PFSK-1 (cell line): ENCODE measurements at regions not wholly inside any gene's neighbourhood (a gene's known extent, or its start where the extent isn't known, plus 50 kb on each side); places are given as distances from the start of the nearest gene placed in this dataset.

Experiments used
- FOXP2 ChIP-seq: optimal IDR thresholded peaks from 2 replicates; pipeline ENCODE3; 2011; ENCODE audit warnings: borderline replicate concordance, control low read depth, inconsistent platforms; ENCODE audit not compliant: insufficient read depth; ENCODE audit errors: extremely low read length, extremely low read depth
- POLR2AphosphoS5 ChIP-seq: IDR thresholded peaks from 2 replicates; pipeline ENCODE4 v1.6.1; 2012; ENCODE audit warnings: low read depth, mild to moderate bottlenecking, control low read depth, low read length, moderate library complexity
- SIN3A ChIP-seq: IDR thresholded peaks from 2 replicates; pipeline ENCODE4 v1.6.1; 2012; ENCODE audit warnings: mild to moderate bottlenecking, low read length, moderate library complexity, borderline replicate concordance; ENCODE audit not compliant: insufficient read depth
- TAF1 ChIP-seq: IDR thresholded peaks from 2 replicates; pipeline ENCODE4 v1.6.1; 2012; ENCODE audit warnings: low read length, control low read depth, borderline replicate concordance; ENCODE audit not compliant: insufficient read depth
- TF ChIP-seq, protein P1 (sequence below), 2 experiments: IDR thresholded peaks; 2 replicates each; pipeline versions ENCODE4 v1.6.1 to v1.8.0; 2011 to 2012; ENCODE audit warnings: low read depth in 2 of 2, low read length in 2 of 2, control low read depth in 1 of 2, inconsistent platforms in 1 of 2, mild to moderate bottlenecking in 1 of 2, moderate library complexity in 1 of 2; ENCODE audit not compliant: insufficient read depth in 1 of 2

DNA sequence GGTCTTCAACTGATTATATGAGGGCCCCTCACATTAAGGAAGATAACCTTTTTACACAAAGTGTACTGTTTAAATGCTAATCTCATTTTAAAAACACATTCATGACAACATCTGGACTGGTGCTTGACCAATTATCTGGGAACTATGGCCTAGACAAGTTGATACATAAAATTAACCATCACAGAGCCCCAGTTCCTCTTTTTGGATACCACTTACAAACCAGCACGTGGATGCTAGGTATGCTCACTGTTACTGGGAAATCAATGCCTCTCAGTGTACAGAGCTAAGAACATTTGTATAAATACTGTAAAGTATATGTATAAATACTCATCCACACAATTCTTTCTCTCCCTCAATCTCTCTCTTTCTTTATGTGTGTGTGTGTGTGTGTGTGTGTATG, 1217.8 kb upstream of the LRRTM3 start:
- TF ChIP-seq, protein P1, sequence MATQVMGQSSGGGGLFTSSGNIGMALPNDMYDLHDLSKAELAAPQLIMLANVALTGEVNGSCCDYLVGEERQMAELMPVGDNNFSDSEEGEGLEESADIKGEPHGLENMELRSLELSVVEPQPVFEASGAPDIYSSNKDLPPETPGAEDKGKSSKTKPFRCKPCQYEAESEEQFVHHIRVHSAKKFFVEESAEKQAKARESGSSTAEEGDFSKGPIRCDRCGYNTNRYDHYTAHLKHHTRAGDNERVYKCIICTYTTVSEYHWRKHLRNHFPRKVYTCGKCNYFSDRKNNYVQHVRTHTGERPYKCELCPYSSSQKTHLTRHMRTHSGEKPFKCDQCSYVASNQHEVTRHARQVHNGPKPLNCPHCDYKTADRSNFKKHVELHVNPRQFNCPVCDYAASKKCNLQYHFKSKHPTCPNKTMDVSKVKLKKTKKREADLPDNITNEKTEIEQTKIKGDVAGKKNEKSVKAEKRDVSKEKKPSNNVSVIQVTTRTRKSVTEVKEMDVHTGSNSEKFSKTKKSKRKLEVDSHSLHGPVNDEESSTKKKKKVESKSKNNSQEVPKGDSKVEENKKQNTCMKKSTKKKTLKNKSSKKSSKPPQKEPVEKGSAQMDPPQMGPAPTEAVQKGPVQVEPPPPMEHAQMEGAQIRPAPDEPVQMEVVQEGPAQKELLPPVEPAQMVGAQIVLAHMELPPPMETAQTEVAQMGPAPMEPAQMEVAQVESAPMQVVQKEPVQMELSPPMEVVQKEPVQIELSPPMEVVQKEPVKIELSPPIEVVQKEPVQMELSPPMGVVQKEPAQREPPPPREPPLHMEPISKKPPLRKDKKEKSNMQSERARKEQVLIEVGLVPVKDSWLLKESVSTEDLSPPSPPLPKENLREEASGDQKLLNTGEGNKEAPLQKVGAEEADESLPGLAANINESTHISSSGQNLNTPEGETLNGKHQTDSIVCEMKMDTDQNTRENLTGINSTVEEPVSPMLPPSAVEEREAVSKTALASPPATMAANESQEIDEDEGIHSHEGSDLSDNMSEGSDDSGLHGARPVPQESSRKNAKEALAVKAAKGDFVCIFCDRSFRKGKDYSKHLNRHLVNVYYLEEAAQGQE (IDR thresholded peaks at IDR 0.05; ENCODE audit: insufficient read depth in 1 of 2, low read depth in 2 of 2, low read length in 2 of 2) = no peak
- TF ChIP-seq TAF1 = no peak
- TF ChIP-seq SIN3A = no peak
- no peak for TF ChIP-seq FOXP2
- no peak for TF ChIP-seq POLR2AphosphoS5

GRCh38 chr10:65710306-65710705, 1215.5 kb upstream of the LRRTM3 start:
- TF ChIP-seq SIN3A (no peak), TAF1 (no peak), POLR2AphosphoS5 (no peak), FOXP2 (no peak)
- TF ChIP-seq, protein P1 (IDR thresholded peaks at IDR 0.05; ENCODE audit: insufficient read depth in 1 of 2, low read depth in 2 of 2, low read length in 2 of 2) = no peak

DNA sequence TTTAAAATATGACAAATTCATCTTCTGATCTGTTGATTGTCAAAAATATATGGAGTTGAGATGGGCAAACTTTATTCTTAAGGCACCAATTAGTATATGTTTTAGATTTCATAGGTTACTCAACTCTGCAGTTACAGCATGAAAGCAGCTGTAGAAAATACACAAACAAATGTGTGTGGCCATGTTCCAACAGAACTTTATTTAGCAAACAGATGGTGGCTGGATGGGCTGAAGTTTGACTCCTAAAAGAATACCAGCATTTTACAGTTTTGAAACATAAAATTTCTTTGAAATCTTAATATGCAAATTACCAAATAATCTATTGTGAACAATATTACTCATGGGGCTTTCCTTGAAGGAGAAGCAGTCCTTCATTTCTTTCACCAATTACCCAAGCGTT, 1206.0 kb upstream of the LRRTM3 start:
- no peak for TF ChIP-seq POLR2AphosphoS5
- TF ChIP-seq FOXP2 = no peak
- no peak for TF ChIP-seq SIN3A
- no peak for TF ChIP-seq TAF1
- TF ChIP-seq, protein P1 (IDR thresholded peaks at IDR 0.05; ENCODE audit: insufficient read depth in 1 of 2, low read depth in 2 of 2, low read length in 2 of 2) = no peak

DNA sequence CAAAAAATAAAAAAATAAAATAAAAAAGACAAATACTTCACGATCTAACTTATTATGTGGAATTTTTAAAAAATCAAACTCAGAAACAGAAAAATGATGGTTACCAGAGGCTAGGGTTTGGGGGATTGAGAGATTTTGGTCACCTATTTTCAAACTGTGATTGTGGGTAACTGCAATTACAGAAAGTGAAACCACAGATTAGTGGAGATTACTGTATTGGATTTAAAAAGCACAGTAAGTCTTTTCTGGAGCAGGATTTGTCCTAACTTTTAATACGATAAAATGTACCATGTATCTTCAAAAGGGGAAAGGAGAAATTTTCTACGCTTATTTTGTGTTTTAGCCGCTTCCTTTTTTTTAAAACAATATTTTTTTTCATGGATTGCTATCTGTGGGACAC, 1204.9 kb upstream of the LRRTM3 start:
- no peak for TF ChIP-seq SIN3A
- TF ChIP-seq POLR2AphosphoS5 = no peak
- TF ChIP-seq TAF1 = no peak
- TF ChIP-seq, protein P1 (IDR thresholded peaks at IDR 0.05; ENCODE audit: insufficient read depth in 1 of 2, low read depth in 2 of 2, low read length in 2 of 2) = no peak
- no peak for TF ChIP-seq FOXP2

DNA sequence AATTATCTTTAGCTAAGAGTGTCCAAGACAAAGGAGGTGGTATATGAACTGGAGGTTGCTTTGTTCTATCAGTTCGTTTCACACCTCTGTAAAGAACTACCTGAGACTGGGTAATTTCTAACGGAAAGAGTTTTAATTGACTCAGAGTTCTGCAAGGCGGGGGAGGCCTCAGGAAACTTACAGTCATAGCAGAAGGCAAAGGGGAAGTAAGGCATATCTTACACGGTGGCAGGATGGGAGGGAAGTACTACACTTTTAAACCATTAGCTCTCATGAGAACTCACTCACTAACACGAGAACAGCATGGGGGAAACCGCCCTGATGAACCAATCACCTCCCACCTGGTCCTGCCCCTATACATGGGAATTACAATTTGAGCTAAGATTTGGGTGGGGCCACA, 1202.3 kb upstream of the LRRTM3 start:
- TF ChIP-seq POLR2AphosphoS5 (no peak), SIN3A (no peak), FOXP2 (no peak), TAF1 (no peak)
- TF ChIP-seq, protein P1 (IDR thresholded peaks at IDR 0.05; ENCODE audit: insufficient read depth in 1 of 2, low read depth in 2 of 2, low read length in 2 of 2) = no peak
